Dermis blood vessel endothelial cell (primary cell): ENCODE measurements at regions not wholly inside any gene's neighbourhood (a gene's known extent, or its start where the extent isn't known, plus 50 kb on each side); places are given as distances from the start of the nearest gene placed in this dataset.

ENCODE experiments used
- DNase-seq: peaks from one replicate; pipeline ENCODE4 v3.0.0; 2010

- no peak for DNase-seq
Measured at GRCh38 chr2:207290833-207291624, 125.3 kb upstream of the KLF7 start.

GRCh38 chr2:207291625-207292252, 126.0 kb upstream of the KLF7 start:
- DNase-seq = no peak

- no peak for DNase-seq
Measured at GRCh38 chr2:207296265-207296948, 130.7 kb upstream of the KLF7 start.

GRCh38 chr2:207300817-207301216, 135.1 kb upstream of the KLF7 start:
- DNase-seq = no peak

- DNase-seq = no peak
Measured at GRCh38 chr2:207304761-207305160, 139.0 kb upstream of the KLF7 start.

- no peak for DNase-seq
Measured at GRCh38 chr2:207308519-207309224, 142.9 kb upstream of the KLF7 start.

GRCh38 chr2:207311316-207312005, 145.7 kb upstream of the KLF7 start:
- peak; percentile 93 for DNase-seq

GRCh38 chr2:207312006-207312356, 146.2 kb upstream of the KLF7 start:
- DNase-seq = no peak

- DNase-seq = no peak
Measured at GRCh38 chr2:207313947-207314346, 148.2 kb upstream of the KLF7 start.

GRCh38 chr2:207315131-207315530, 149.4 kb upstream of the KLF7 start:
- no peak for DNase-seq

- no peak for DNase-seq
Measured at GRCh38 chr2:207316484-207316883, 150.7 kb upstream of the KLF7 start.

GRCh38 chr2:207316906-207317305, 151.2 kb upstream of the KLF7 start:
- no peak for DNase-seq

- DNase-seq = no peak
Measured at GRCh38 chr2:207317378-207317984, 151.7 kb upstream of the KLF7 start.

GRCh38 chr2:207318181-207318628, 152.5 kb upstream of the KLF7 start:
- no peak for DNase-seq

GRCh38 chr2:207319316-207319715, 153.6 kb upstream of the KLF7 start:
- DNase-seq = no peak

GRCh38 chr2:207320381-207321159, 154.8 kb upstream of the KLF7 start:
- DNase-seq = no peak

- DNase-seq = no peak
Measured at GRCh38 chr2:207321514-207321913, 155.8 kb upstream of the KLF7 start.

- no peak for DNase-seq
Measured at GRCh38 chr2:207324001-207324400, 158.3 kb upstream of the KLF7 start.

- DNase-seq = no peak
Measured at GRCh38 chr2:207327513-207327912, 161.8 kb upstream of the KLF7 start.

GRCh38 chr2:207328944-207329386, 163.2 kb upstream of the KLF7 start:
- no peak for DNase-seq

GRCh38 chr2:207330912-207331311, 165.2 kb upstream of the KLF7 start:
- DNase-seq = peak; percentile 92
